OCI-LY3 (cell line): ENCODE measurements at regions not wholly inside any gene's neighbourhood (a gene's known extent, or its start where the extent isn't known, plus 50 kb on each side); places are given as distances from the start of the nearest gene placed in this dataset.

Source experiments
- H2AFZ ChIP-seq: fragments of 200-600, 300-600 bp; shearing (Covaris generic); 2 replicates; pipeline ENCODE4 v1.6.0; 2014; ENCODE audit warnings: antibody characterized with exemption, low read depth, low read length
- H3K27ac ChIP-seq: fragments of 200-600, 300-600 bp; sonication (generic); 2 replicates; pipeline ENCODE4 v1.5.1; 2014; ENCODE audit warnings: mild to moderate bottlenecking, low read length, moderate library complexity, mixed read lengths
- H3K27me3 ChIP-seq: fragments of 200-600, 300-600 bp; sonication (generic); 2 replicates; pipeline ENCODE4 v1.6.1; 2014; ENCODE audit warnings: low read depth, low read length, mixed read lengths
- H3K36me3 ChIP-seq: fragments of 200-600, 300-600 bp; sonication (generic); replicated peaks from 2 replicates; pipeline ENCODE3; 2014; ENCODE audit warnings: low read depth, low read length, mixed read lengths
- H3K4me1 ChIP-seq: fragments of 300-600, 200-600 bp; sonication (generic); 2 replicates; pipeline ENCODE4 v1.6.1; 2014; ENCODE audit warnings: low read length, mixed read lengths
- H3K4me2 ChIP-seq: fragments of 200-600, 300-600 bp; sonication (generic); 2 replicates; pipeline ENCODE4 v1.6.1; 2014; ENCODE audit warnings: low read length, mixed read lengths
- H3K4me3 ChIP-seq: fragments of 300-600, 200-600 bp; sonication (generic); 2 replicates; pipeline ENCODE4 v1.5.1; 2014; ENCODE audit warnings: antibody characterized with exemption, mild to moderate bottlenecking, low read length, moderate library complexity
- H3K79me2 ChIP-seq: fragments of 300-600, 200-600 bp; shearing (Covaris generic); 2 replicates; pipeline ENCODE4 v1.6.1; 2014; ENCODE audit warnings: mild to moderate bottlenecking, low read length, mixed read lengths
- H3K9ac ChIP-seq: fragments of 300-600, 200-600 bp; shearing (Covaris generic); 2 replicates; pipeline ENCODE4 v1.6.0; 2014; ENCODE audit warnings: mild to moderate bottlenecking, low read length, moderate library complexity
- H3K9me3 ChIP-seq: fragments of 200-600, 300-600 bp; shearing (Covaris generic); 2 replicates; pipeline ENCODE4 v1.6.1; 2014; ENCODE audit warnings: low read length, mixed read lengths; ENCODE audit not compliant: insufficient read depth
- H4K20me1 ChIP-seq: fragments of 200-600, 300-600 bp; sonication (generic); 2 replicates; pipeline ENCODE4 v1.6.1; 2016; ENCODE audit warnings: low read length, mixed read lengths; ENCODE audit not compliant: insufficient read depth
- CTCF ChIP-seq: fragments of 200-600, 300-600 bp; sonication (generic); IDR thresholded peaks from 2 replicates; pipeline ENCODE4 v1.5.1; 2014; ENCODE audit warnings: antibody characterized with exemption, low read length, low read depth
- EZH2phosphoT487 ChIP-seq: fragments of 200-600 bp; shearing (Covaris generic); IDR thresholded peaks from 2 replicates; pipeline ENCODE4 v1.6.1; 2018; ENCODE audit warnings: antibody characterized with exemption, mixed run types, low read depth

DNA sequence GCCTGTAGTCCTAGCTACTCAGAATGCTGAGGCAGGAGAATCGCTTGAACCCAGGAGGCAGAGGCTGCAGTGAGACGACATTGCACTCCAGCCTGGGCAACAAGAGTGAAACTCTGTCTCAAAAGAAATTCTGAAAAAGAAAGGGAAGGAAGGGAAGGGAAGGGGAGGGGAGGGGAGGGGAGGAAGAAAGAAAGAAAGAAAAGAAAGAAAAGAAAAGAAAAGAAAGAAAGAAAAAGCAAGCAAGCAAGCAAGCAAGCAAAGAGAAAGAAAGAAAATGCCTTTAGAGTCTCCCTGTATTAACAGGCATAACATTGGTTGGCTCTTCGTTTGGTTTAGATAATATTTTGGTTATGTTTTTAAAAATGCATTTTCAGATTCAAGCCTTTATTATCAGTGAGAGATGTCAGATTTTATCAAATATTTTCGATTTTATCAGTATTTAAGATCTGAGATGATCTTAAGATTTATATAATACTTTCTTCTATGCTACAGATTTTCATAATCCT lies 281.1 kb downstream of the NPIPA8 start:
- TF ChIP-seq CTCF: no peak
- no peak for TF ChIP-seq EZH2phosphoT487
- H3K4me2 ChIP-seq: no peak overlapping the region
- H2AFZ ChIP-seq: no peak overlapping the region
- no peak overlapping the region for H3K27ac ChIP-seq
- no peak overlapping the region for H3K9ac ChIP-seq
- H3K4me1 ChIP-seq: no peaks in the 10 kb centered on the region
- H3K27me3 ChIP-seq: no peaks in the 10 kb centered on the region
- no peaks in the 10 kb centered on the region for H3K36me3 ChIP-seq
- no peaks in the 10 kb centered on the region for H3K9me3 ChIP-seq
- no peaks in the 10 kb centered on the region for H4K20me1 ChIP-seq
- H3K79me2 ChIP-seq: no peaks in the 10 kb centered on the region
- H3K4me3 ChIP-seq: no peak overlapping the region

- Histone ChIP-seq H3K79me2 (no peaks in the 10 kb centered on the region), H3K4me1 (no peaks in the 10 kb centered on the region), H3K9ac (no peak overlapping the region), H4K20me1 (no peaks in the 10 kb centered on the region), H3K4me2 (no peak overlapping the region), H2AFZ (no peak overlapping the region), H3K9me3 (no peaks in the 10 kb centered on the region), H3K27me3 (no peaks in the 10 kb centered on the region; the same call in 1 of the 2 replicates), H3K36me3 (no peaks in the 10 kb centered on the region), H3K27ac (no peak overlapping the region), H3K4me3 (no peak overlapping the region)
- no peak for TF ChIP-seq EZH2phosphoT487
- no peak for TF ChIP-seq CTCF
Observed at GRCh38 chr16:18050777-18051176, 285.8 kb downstream of the NPIPA8 start.

- H3K9me3 ChIP-seq: no peaks in the 10 kb centered on the region
- no peak overlapping the region for H3K9ac ChIP-seq
- no peak for TF ChIP-seq CTCF
- TF ChIP-seq EZH2phosphoT487: no peak
- H3K27ac ChIP-seq: no peak overlapping the region
- no peaks in the 10 kb centered on the region for H4K20me1 ChIP-seq
- H3K4me1 ChIP-seq: no peaks in the 10 kb centered on the region
- no peaks in the 10 kb centered on the region for H3K79me2 ChIP-seq
- H3K4me3 ChIP-seq: no peak overlapping the region
- no peak overlapping the region for H2AFZ ChIP-seq
- no peaks in the 10 kb centered on the region for H3K36me3 ChIP-seq
- no peaks in the 10 kb centered on the region; the same call in 1 of the 2 replicates for H3K27me3 ChIP-seq
- no peak overlapping the region for H3K4me2 ChIP-seq
Observed at GRCh38 chr16:18050234-18050633, 286.3 kb downstream of the NPIPA8 start.

DNA sequence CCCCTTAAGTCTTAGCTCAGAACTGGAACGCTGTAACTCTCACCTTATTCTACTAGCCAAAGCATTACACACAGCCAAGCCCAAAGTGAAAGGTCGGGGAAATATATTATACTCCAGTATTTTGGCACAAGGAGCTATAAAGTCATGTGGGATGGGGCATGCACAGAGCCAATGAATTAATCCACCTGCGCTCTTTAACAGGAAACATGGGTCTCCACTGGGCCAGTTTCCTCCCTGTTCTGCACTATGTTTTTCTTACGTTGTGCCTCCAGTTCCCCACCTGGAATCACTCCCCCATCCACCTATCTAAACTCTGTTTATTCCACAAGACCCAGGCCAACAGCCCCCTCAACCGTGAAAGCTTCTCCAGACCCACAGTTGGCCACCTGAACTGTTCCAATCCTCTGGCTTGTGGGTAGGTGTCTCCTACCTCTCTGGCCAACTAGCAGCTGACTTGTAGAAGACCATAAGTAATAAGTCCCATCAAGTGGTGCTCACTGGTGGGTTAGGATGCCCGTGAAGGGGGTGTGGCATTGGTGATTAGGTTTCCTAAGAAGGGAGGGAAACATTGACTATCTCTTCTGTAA lies 286.9 kb downstream of the NPIPA8 start:
- no peaks in the 10 kb centered on the region for H3K36me3 ChIP-seq
- no peak overlapping the region for H3K4me3 ChIP-seq
- no peak overlapping the region for H3K27ac ChIP-seq
- no peaks in the 10 kb centered on the region for H3K79me2 ChIP-seq
- no peaks in the 10 kb centered on the region for H3K4me1 ChIP-seq
- H3K4me2 ChIP-seq: no peak overlapping the region
- H4K20me1 ChIP-seq: no peaks in the 10 kb centered on the region
- H3K9ac ChIP-seq: no peak overlapping the region
- H2AFZ ChIP-seq: no peak overlapping the region
- TF ChIP-seq CTCF (no peak), EZH2phosphoT487 (no peak)
- no peaks in the 10 kb centered on the region for H3K9me3 ChIP-seq
- no peaks in the 10 kb centered on the region; the same call in 1 of the 2 replicates for H3K27me3 ChIP-seq
